ENCODE measurements at regions not wholly inside any gene's neighbourhood (a gene's known extent, or its start where the extent isn't known, plus 50 kb on each side); places are given as distances from the start of the nearest gene placed in this dataset.

DNA sequence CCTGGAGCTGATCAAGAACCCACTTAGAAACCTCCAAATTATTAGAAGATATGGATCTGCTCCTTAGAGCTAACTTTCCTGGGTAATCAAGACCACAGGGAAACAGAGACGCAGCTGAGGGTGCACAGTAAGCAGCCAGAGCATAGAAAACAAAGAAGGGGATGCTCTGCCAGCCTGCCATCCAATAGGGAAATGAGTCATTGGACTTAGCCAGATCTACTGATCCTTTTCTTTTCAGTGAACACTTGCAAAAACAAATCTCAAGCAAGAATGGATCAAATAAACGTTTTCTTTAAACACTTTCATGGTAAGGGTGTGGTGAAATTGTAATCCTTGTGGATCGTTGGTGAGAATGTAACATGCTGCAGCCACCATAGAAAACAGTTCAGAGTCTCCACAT, 474.0 kb downstream of the LTN1 start:
- no peak overlapping the region for H2BK12ac ChIP-seq (ENCODE audit: low read length in 2 of 2)
- 93% methylated on average over 2 of the region's 3 CpGs for WGBS
- no peak overlapping the region for H4K91ac ChIP-seq (ENCODE audit: low read length)
- H2AFZ ChIP-seq (ENCODE audit: low read depth, low read length): no peak overlapping the region
- H3K4me1 ChIP-seq (ENCODE audit: control insufficient read depth, insufficient read depth, low read depth, low read length): no peaks in the 10 kb centered on the region
- no peak overlapping the region for H4K8ac ChIP-seq (ENCODE audit: low read length)
- no peak overlapping the region for H3K4me2 ChIP-seq (ENCODE audit: low read length, poor library complexity, severe bottlenecking)
- H2BK15ac ChIP-seq (ENCODE audit: low read depth, poor library complexity, severe bottlenecking): no peak overlapping the region
- no peak overlapping the region for H3K9ac ChIP-seq (ENCODE audit: low read length)
- H2AK5ac ChIP-seq (ENCODE audit: low read length, severe bottlenecking): no peak overlapping the region
- H3K14ac ChIP-seq (ENCODE audit: low read length in 2 of 2): no peak overlapping the region
- no peaks in the 10 kb centered on the region for H3K79me1 ChIP-seq (replicated peaks; ENCODE audit: low read length, poor library complexity, severe bottlenecking)
- no peaks in the 10 kb centered on the region for H3K27me3 ChIP-seq (ENCODE audit: control insufficient read depth in 1 of 2, insufficient read depth in 1 of 2, low read length in 2 of 2)
- no peak overlapping the region for H3K4me3 ChIP-seq (ENCODE audit: insufficient read depth in 1 of 2, low read depth in 1 of 2, low read length in 2 of 2)
- no peak overlapping the region for H3K23ac ChIP-seq (ENCODE audit: low read length in 2 of 2)
- H2BK120ac ChIP-seq (ENCODE audit: low read depth, low read length): no peak overlapping the region
- H2BK5ac ChIP-seq (ENCODE audit: low read depth, low read length, poor library complexity, severe bottlenecking): no peak overlapping the region
- no peak overlapping the region for H3K18ac ChIP-seq (ENCODE audit: low read depth in 1 of 2, low read length in 2 of 2)
- H3K27ac ChIP-seq (ENCODE audit: low read length, poor library complexity, severe bottlenecking): no peak overlapping the region
- no peaks in the 10 kb centered on the region for H3K36me3 ChIP-seq (ENCODE audit: control insufficient read depth in 1 of 2, insufficient read depth in 2 of 2, low read depth in 1 of 2, low read length in 2 of 2)
- no peak for DNase-seq
- no peak overlapping the region for H3K4ac ChIP-seq (ENCODE audit: low read depth in 1 of 2, low read length in 2 of 2)
- no peaks in the 10 kb centered on the region for H3K9me3 ChIP-seq (ENCODE audit: control insufficient read depth, low read length)

- Histone ChIP-seq H3K4me3 (ENCODE audit: insufficient read depth in 1 of 2, low read depth in 1 of 2, low read length in 2 of 2) (no peak overlapping the region), H3K27ac (ENCODE audit: low read length, poor library complexity, severe bottlenecking) (no peak overlapping the region), H3K14ac (ENCODE audit: low read length in 2 of 2) (no peak overlapping the region), H3K18ac (ENCODE audit: low read depth in 1 of 2, low read length in 2 of 2) (no peak overlapping the region), H3K27me3 (ENCODE audit: control insufficient read depth in 1 of 2, insufficient read depth in 1 of 2, low read length in 2 of 2) (no peaks in the 10 kb centered on the region), H3K9ac (ENCODE audit: low read length) (no peak overlapping the region), H3K79me1 (replicated peaks; ENCODE audit: low read length, poor library complexity, severe bottlenecking) (no peaks in the 10 kb centered on the region), H2AFZ (ENCODE audit: low read depth, low read length) (no peak overlapping the region), H2BK120ac (ENCODE audit: low read depth, low read length) (no peak overlapping the region), H2BK5ac (ENCODE audit: low read depth, low read length, poor library complexity, severe bottlenecking) (no peak overlapping the region), H3K36me3 (ENCODE audit: control insufficient read depth in 1 of 2, insufficient read depth in 2 of 2, low read depth in 1 of 2, low read length in 2 of 2) (no peaks in the 10 kb centered on the region), H3K9me3 (ENCODE audit: control insufficient read depth, low read length) (no peaks in the 10 kb centered on the region), H3K23ac (ENCODE audit: low read length in 2 of 2) (no peak overlapping the region), H2AK5ac (ENCODE audit: low read length, severe bottlenecking) (no peak overlapping the region), H4K91ac (ENCODE audit: low read length) (no peak overlapping the region), H3K4ac (ENCODE audit: low read depth in 1 of 2, low read length in 2 of 2) (no peak overlapping the region), H3K4me2 (ENCODE audit: low read length, poor library complexity, severe bottlenecking) (peak overlapping the region; percentile 45), H3K4me1 (ENCODE audit: control insufficient read depth, insufficient read depth, low read depth, low read length) (no peaks in the 10 kb centered on the region), H4K8ac (ENCODE audit: low read length) (no peak overlapping the region), H2BK15ac (ENCODE audit: low read depth, poor library complexity, severe bottlenecking) (no peak overlapping the region), H2BK12ac (ENCODE audit: low read length in 2 of 2) (no peak overlapping the region)
- 47% methylated on average over 5 of the region's 6 CpGs for WGBS
- DNase-seq: peak; percentile 52
These were observed 475.6 kb downstream of the LTN1 start for GRCh38 chr21:28516991-28517592.

DNA sequence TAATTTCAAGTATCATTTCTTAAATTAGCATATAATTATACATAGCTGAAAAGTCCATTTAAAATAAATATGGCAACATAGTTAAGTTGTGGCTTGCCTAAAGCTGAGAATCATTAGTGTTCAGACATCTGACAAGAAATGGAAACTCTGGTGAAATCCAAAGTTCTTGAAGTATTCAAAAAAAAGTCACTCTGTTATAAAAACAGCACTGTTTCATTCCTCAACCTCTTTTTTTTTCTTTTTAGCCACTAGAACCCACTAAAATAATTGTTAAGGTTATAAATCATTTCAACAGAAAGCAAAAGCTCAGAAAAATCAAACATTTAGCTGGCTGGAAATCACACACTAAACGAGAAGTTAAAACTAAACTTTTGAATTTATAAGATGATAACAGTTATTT, 476.7 kb downstream of the LTN1 start:
- Histone ChIP-seq H3K9me3 (ENCODE audit: control insufficient read depth, low read length) (no peaks in the 10 kb centered on the region), H2BK12ac (ENCODE audit: low read length in 2 of 2) (no peak overlapping the region), H3K4me3 (ENCODE audit: insufficient read depth in 1 of 2, low read depth in 1 of 2, low read length in 2 of 2) (no peak overlapping the region), H3K27ac (ENCODE audit: low read length, poor library complexity, severe bottlenecking) (no peak overlapping the region), H2AK5ac (ENCODE audit: low read length, severe bottlenecking) (no peak overlapping the region), H3K14ac (ENCODE audit: low read length in 2 of 2) (no peak overlapping the region), H3K9ac (ENCODE audit: low read length) (no peak overlapping the region), H4K8ac (ENCODE audit: low read length) (no peak overlapping the region), H3K27me3 (ENCODE audit: control insufficient read depth in 1 of 2, insufficient read depth in 1 of 2, low read length in 2 of 2) (no peaks in the 10 kb centered on the region), H3K23ac (ENCODE audit: low read length in 2 of 2) (no peak overlapping the region), H3K4me2 (ENCODE audit: low read length, poor library complexity, severe bottlenecking) (no peak overlapping the region), H2BK5ac (ENCODE audit: low read depth, low read length, poor library complexity, severe bottlenecking) (no peak overlapping the region), H3K36me3 (ENCODE audit: control insufficient read depth in 1 of 2, insufficient read depth in 2 of 2, low read depth in 1 of 2, low read length in 2 of 2) (no peaks in the 10 kb centered on the region), H2BK120ac (ENCODE audit: low read depth, low read length) (no peak overlapping the region), H4K91ac (ENCODE audit: low read length) (no peak overlapping the region), H3K4ac (ENCODE audit: low read depth in 1 of 2, low read length in 2 of 2) (no peak overlapping the region), H3K4me1 (ENCODE audit: control insufficient read depth, insufficient read depth, low read depth, low read length) (no peaks in the 10 kb centered on the region), H3K18ac (ENCODE audit: low read depth in 1 of 2, low read length in 2 of 2) (no peak overlapping the region), H3K79me1 (replicated peaks; ENCODE audit: low read length, poor library complexity, severe bottlenecking) (no peaks in the 10 kb centered on the region), H2BK15ac (ENCODE audit: low read depth, poor library complexity, severe bottlenecking) (no peak overlapping the region), H2AFZ (ENCODE audit: low read depth, low read length) (no peak overlapping the region)
- no CpG with 5 or more reads among the region's 1 CpG for WGBS
- DNase-seq: no peak

- Histone ChIP-seq H3K36me3 (ENCODE audit: control insufficient read depth in 1 of 2, insufficient read depth in 2 of 2, low read depth in 1 of 2, low read length in 2 of 2) (no peaks in the 10 kb centered on the region), H2BK120ac (ENCODE audit: low read depth, low read length) (no peak overlapping the region), H2BK5ac (ENCODE audit: low read depth, low read length, poor library complexity, severe bottlenecking) (no peak overlapping the region), H3K79me1 (replicated peaks; ENCODE audit: low read length, poor library complexity, severe bottlenecking) (no peaks in the 10 kb centered on the region), H2AK5ac (ENCODE audit: low read length, severe bottlenecking) (no peak overlapping the region), H4K8ac (ENCODE audit: low read length) (no peak overlapping the region), H3K23ac (ENCODE audit: low read length in 2 of 2) (no peak overlapping the region), H2AFZ (ENCODE audit: low read depth, low read length) (no peak overlapping the region), H3K18ac (ENCODE audit: low read depth in 1 of 2, low read length in 2 of 2) (no peak overlapping the region), H3K9me3 (ENCODE audit: control insufficient read depth, low read length) (no peaks in the 10 kb centered on the region), H3K4me2 (ENCODE audit: low read length, poor library complexity, severe bottlenecking) (no peak overlapping the region), H3K4ac (ENCODE audit: low read depth in 1 of 2, low read length in 2 of 2) (no peak overlapping the region), H2BK15ac (ENCODE audit: low read depth, poor library complexity, severe bottlenecking) (no peak overlapping the region), H4K91ac (ENCODE audit: low read length) (no peak overlapping the region), H3K4me3 (ENCODE audit: insufficient read depth in 1 of 2, low read depth in 1 of 2, low read length in 2 of 2) (no peak overlapping the region), H3K27ac (ENCODE audit: low read length, poor library complexity, severe bottlenecking) (no peak overlapping the region), H3K9ac (ENCODE audit: low read length) (no peak overlapping the region), H3K27me3 (ENCODE audit: control insufficient read depth in 1 of 2, insufficient read depth in 1 of 2, low read length in 2 of 2) (no peaks in the 10 kb centered on the region), H3K4me1 (ENCODE audit: control insufficient read depth, insufficient read depth, low read depth, low read length) (no peaks in the 10 kb centered on the region), H3K14ac (ENCODE audit: low read length in 2 of 2) (no peak overlapping the region), H2BK12ac (ENCODE audit: low read length in 2 of 2) (no peak overlapping the region)
- no peak for DNase-seq
- no CpG with 5 or more reads among the region's 1 CpG for WGBS
These were observed 479.2 kb downstream of the LTN1 start for GRCh38 chr21:28513428-28513827.
